Spleen (tissue), 7 donors: ENCODE measurements at regions not wholly inside any gene's neighbourhood (a gene's known extent, or its start where the extent isn't known, plus 50 kb on each side); places are given as distances from the start of the nearest gene placed in this dataset.

ENCODE experiments used
- POLR2A ChIP-seq, 3 donors: fragments of 450-650 bp; IDR thresholded peaks; one replicate each; pipeline ENCODE4 v1.5.1; 2017; ENCODE audit warnings: antibody characterized with exemption in 3 of 3, mild to moderate bottlenecking in 1 of 3
- TF ChIP-seq, protein P1 (sequence below), 11 experiments: fragments of 200-600 bp in 7 of 11; fragments of 450-650 bp in 4 of 11; sonication (generic) in 4 of 11; IDR thresholded peaks in 8 of 11; conservative IDR thresholded peaks in 3 of 11; 1 replicate in 7 of 11; 2 replicates in 4 of 11; pipeline versions ENCODE4 v1.4.0 to v1.8.0; 2016 to 2021; ENCODE audit warnings: antibody characterized with exemption in 11 of 11, inconsistent platforms in 4 of 11, mild to moderate bottlenecking in 1 of 11
- donor health status: DM: no; HTN: no; CAD: no; lungs with moderate emphysema.
- donor health status: DM: no; HTN: no; CAD: no.
- donor health status: DM: no; HTN: no; CAD: no.

DNA sequence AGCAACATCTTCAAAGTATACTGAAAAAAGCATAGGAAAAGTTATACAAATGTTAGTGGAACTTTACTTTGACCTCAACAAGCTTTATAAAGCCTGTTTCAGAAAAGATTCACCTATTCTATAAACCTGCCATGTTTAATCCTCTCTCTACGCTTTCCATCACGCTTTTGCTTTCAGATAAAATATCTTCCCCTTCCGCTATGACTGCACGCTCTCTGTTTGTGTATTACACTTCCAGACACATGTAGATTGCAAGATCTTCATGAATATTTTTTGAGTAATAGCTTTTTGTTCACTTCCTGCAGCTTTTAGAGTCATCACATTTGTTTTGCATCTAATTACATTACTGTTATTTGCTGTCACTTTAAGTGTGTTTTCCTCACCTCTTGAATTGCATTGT is 271.4 kb downstream of the RASSF9 start:
- TF ChIP-seq, protein P1, sequence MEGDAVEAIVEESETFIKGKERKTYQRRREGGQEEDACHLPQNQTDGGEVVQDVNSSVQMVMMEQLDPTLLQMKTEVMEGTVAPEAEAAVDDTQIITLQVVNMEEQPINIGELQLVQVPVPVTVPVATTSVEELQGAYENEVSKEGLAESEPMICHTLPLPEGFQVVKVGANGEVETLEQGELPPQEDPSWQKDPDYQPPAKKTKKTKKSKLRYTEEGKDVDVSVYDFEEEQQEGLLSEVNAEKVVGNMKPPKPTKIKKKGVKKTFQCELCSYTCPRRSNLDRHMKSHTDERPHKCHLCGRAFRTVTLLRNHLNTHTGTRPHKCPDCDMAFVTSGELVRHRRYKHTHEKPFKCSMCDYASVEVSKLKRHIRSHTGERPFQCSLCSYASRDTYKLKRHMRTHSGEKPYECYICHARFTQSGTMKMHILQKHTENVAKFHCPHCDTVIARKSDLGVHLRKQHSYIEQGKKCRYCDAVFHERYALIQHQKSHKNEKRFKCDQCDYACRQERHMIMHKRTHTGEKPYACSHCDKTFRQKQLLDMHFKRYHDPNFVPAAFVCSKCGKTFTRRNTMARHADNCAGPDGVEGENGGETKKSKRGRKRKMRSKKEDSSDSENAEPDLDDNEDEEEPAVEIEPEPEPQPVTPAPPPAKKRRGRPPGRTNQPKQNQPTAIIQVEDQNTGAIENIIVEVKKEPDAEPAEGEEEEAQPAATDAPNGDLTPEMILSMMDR (IDR thresholded peaks at IDR 0.05 in 8 of 11, conservative IDR thresholded peaks at IDR 0.05 in 3 of 11): no peak
- TF ChIP-seq POLR2A (IDR thresholded peaks at IDR 0.05): no peak
